ENCODE measurements at regions not wholly inside any gene's neighbourhood (a gene's known extent, or its start where the extent isn't known, plus 50 kb on each side); places are given as distances from the start of the nearest gene placed in this dataset.

DNA sequence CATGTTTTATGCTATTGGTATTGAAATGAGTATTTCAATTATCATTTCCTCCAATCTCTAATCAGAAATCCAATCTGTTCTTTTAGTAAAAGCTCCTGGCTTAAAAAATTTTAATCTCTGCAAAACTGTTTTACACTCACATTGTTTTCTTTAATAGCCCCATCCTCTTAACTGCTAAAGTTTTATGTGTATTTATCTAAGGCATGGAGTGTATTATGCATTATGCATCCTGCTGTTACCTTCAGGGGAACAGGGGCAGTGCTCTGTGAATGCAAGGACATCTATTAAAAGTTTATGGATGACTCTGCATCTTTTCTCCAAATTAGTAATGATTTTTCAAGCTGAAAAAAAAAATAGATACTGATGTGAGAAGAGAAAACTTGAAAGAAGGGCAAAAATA, 1261.6 kb upstream of the NXPH2 start:
- no peaks in the 10 kb centered on the region for H3K9me3 ChIP-seq (ENCODE audit: control insufficient read depth in 4 of 4, low read length in 3 of 4)
- H3K4me3 ChIP-seq (ENCODE audit: low read depth in 1 of 3, low read length in 3 of 3): no peak overlapping the region
- no peak for TF ChIP-seq RAD21 (IDR thresholded peaks at IDR 0.05)
- no peak for TF ChIP-seq YY1 (IDR thresholded peaks at IDR 0.05)
- no peak for TF ChIP-seq RXRA (IDR thresholded peaks at IDR 0.05)
- no peaks in the 10 kb centered on the region for H3K36me3 ChIP-seq (ENCODE audit: control insufficient read depth in 4 of 4, insufficient read depth in 3 of 4, low read depth in 1 of 4, low read length in 3 of 4)
- H3K9ac ChIP-seq (ENCODE audit: low read depth in 1 of 2, low read length in 2 of 2): no peak overlapping the region
- H3K4me1 ChIP-seq (ENCODE audit: control insufficient read depth in 4 of 4, insufficient read depth in 4 of 4, low read length in 3 of 4): no peaks in the 10 kb centered on the region
- DNase-seq (ENCODE audit: low spot score): no peak
- no peak overlapping the region for H3K27ac ChIP-seq (ENCODE audit: low read depth in 1 of 2, low read length in 2 of 2)
- H3K27me3 ChIP-seq (ENCODE audit: control insufficient read depth in 4 of 4, insufficient read depth in 4 of 4, low read length in 3 of 4): no peaks in the 10 kb centered on the region

DNA sequence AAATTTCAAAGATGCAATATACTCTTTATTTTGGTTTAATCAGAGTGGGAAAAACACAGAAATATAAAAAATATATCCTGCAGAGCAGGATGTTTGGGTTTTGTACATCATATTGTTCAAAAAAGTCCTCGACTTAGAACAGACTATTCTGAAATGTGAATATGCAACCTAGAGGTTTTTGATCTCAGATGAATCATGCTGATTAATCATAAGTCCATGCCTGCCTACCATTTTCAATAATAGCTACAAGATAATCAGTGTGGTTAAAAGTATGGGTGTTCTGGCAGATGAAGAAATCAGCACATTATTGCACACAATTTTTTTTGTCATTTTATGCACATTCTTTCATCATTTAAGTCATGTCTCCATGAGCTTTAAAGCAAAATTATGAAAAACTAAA, 1261.0 kb upstream of the NXPH2 start:
- Histone ChIP-seq H3K9me3 (ENCODE audit: control insufficient read depth in 4 of 4, low read length in 3 of 4) (no peaks in the 10 kb centered on the region), H3K27ac (ENCODE audit: low read depth in 1 of 2, low read length in 2 of 2) (no peak overlapping the region), H3K4me1 (ENCODE audit: control insufficient read depth in 4 of 4, insufficient read depth in 4 of 4, low read length in 3 of 4) (no peaks in the 10 kb centered on the region), H3K4me3 (ENCODE audit: low read depth in 1 of 3, low read length in 3 of 3) (no peak overlapping the region), H3K27me3 (ENCODE audit: control insufficient read depth in 4 of 4, insufficient read depth in 4 of 4, low read length in 3 of 4) (no peaks in the 10 kb centered on the region), H3K9ac (ENCODE audit: low read depth in 1 of 2, low read length in 2 of 2) (no peak overlapping the region), H3K36me3 (ENCODE audit: control insufficient read depth in 4 of 4, insufficient read depth in 3 of 4, low read depth in 1 of 4, low read length in 3 of 4) (no peaks in the 10 kb centered on the region)
- no peak for DNase-seq (ENCODE audit: low spot score)
- no peak for TF ChIP-seq YY1 (IDR thresholded peaks at IDR 0.05)
- no peak for TF ChIP-seq EGR1 (IDR thresholded peaks at IDR 0.05; ENCODE audit: low read depth in 2 of 2)
- TF ChIP-seq JUND (IDR thresholded peaks at IDR 0.05): no peak
- TF ChIP-seq NR2F2 (IDR thresholded peaks at IDR 0.05): no peak
- no peak for TF ChIP-seq HNF4A (conservative IDR thresholded peaks at IDR 0.05)
- TF ChIP-seq RAD21 (IDR thresholded peaks at IDR 0.05): no peak
- TF ChIP-seq, protein P1, sequence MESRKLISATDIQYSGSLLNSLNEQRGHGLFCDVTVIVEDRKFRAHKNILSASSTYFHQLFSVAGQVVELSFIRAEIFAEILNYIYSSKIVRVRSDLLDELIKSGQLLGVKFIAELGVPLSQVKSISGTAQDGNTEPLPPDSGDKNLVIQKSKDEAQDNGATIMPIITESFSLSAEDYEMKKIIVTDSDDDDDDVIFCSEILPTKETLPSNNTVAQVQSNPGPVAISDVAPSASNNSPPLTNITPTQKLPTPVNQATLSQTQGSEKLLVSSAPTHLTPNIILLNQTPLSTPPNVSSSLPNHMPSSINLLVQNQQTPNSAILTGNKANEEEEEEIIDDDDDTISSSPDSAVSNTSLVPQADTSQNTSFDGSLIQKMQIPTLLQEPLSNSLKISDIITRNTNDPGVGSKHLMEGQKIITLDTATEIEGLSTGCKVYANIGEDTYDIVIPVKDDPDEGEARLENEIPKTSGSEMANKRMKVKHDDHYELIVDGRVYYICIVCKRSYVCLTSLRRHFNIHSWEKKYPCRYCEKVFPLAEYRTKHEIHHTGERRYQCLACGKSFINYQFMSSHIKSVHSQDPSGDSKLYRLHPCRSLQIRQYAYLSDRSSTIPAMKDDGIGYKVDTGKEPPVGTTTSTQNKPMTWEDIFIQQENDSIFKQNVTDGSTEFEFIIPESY (IDR thresholded peaks at IDR 0.05): no peak
- TF ChIP-seq GABPA (IDR thresholded peaks at IDR 0.05 in 1 of 2, conservative IDR thresholded peaks at IDR 0.05 in 1 of 2): no peak
- TF ChIP-seq SP1 (IDR thresholded peaks at IDR 0.05): no peak
- 66% methylated on average over 1 of the region's 1 CpG for WGBS

DNA sequence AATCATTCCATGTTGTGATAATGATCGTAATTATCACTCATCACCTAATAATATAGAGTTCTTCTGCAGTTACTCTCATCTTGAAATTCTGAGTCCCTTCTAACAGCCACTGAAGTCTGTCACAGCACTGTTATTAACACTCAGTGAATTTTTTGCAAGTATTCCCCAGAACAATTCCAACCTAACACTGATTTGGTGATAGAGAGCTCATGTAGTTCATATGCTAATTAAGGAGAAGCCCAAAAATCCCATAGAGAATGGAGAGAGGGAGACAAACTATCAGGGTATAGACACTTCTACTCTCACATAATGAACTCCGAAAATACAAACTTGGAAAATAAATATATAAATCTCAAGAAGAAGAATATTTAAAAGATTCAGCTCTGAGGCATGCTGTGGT, 1253.4 kb upstream of the NXPH2 start:
- no peak for DNase-seq (ENCODE audit: low spot score)
- no peak overlapping the region for H3K27ac ChIP-seq (ENCODE audit: low read depth in 1 of 2, low read length in 2 of 2)
- H3K36me3 ChIP-seq (ENCODE audit: control insufficient read depth in 4 of 4, insufficient read depth in 3 of 4, low read depth in 1 of 4, low read length in 3 of 4): no peaks in the 10 kb centered on the region
- 70% methylated on average over 2 of the region's 2 CpGs for WGBS
- H3K9me3 ChIP-seq (ENCODE audit: control insufficient read depth in 4 of 4, low read length in 3 of 4): no peaks in the 10 kb centered on the region
- no peaks in the 10 kb centered on the region for H3K27me3 ChIP-seq (ENCODE audit: control insufficient read depth in 4 of 4, insufficient read depth in 4 of 4, low read length in 3 of 4)
- H3K4me1 ChIP-seq (ENCODE audit: control insufficient read depth in 4 of 4, insufficient read depth in 4 of 4, low read length in 3 of 4): no peaks in the 10 kb centered on the region
- TF ChIP-seq SP1 (IDR thresholded peaks at IDR 0.05) (no peak), RXRA (IDR thresholded peaks at IDR 0.05) (no peak), RAD21 (IDR thresholded peaks at IDR 0.05) (no peak)
- TF ChIP-seq, protein P2, sequence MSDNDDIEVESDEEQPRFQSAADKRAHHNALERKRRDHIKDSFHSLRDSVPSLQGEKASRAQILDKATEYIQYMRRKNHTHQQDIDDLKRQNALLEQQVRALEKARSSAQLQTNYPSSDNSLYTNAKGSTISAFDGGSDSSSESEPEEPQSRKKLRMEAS (IDR thresholded peaks at IDR 0.05): no peak
- no peak overlapping the region for H3K4me3 ChIP-seq (ENCODE audit: low read depth in 1 of 3, low read length in 3 of 3)
- no peak overlapping the region for H3K9ac ChIP-seq (ENCODE audit: low read depth in 1 of 2, low read length in 2 of 2)

DNA sequence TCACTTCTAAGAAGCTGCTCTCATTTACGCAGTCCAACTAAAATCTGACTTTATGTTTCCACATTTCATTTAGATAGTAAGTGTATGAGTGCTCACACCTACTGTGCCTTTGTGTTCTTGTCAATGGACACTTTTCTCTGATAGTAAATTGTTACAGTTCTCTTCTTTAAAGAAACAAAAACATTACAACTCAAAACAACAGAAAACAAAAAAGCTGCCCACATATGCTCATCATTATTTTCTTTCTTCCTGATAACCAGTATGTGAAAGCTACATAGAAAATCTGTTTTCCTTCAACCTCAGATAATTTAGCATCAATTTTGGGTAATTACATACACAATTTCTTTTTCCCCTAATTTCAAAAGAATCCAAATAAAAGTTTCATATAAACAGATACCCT, 1247.8 kb upstream of the NXPH2 start:
- no peak overlapping the region for H3K4me3 ChIP-seq (ENCODE audit: low read depth in 1 of 3, low read length in 3 of 3)
- H3K36me3 ChIP-seq (ENCODE audit: control insufficient read depth in 4 of 4, insufficient read depth in 3 of 4, low read depth in 1 of 4, low read length in 3 of 4): no peaks in the 10 kb centered on the region
- no peak for DNase-seq (ENCODE audit: low spot score)
- 94% methylated on average over 1 of the region's 1 CpG for WGBS
- no peaks in the 10 kb centered on the region for H3K27me3 ChIP-seq (ENCODE audit: control insufficient read depth in 4 of 4, insufficient read depth in 4 of 4, low read length in 3 of 4)
- H3K9ac ChIP-seq (ENCODE audit: low read depth in 1 of 2, low read length in 2 of 2): no peak overlapping the region
- H3K27ac ChIP-seq (ENCODE audit: low read depth in 1 of 2, low read length in 2 of 2): no peak overlapping the region
- H3K9me3 ChIP-seq (ENCODE audit: control insufficient read depth in 4 of 4, low read length in 3 of 4): no peaks in the 10 kb centered on the region
- no peaks in the 10 kb centered on the region for H3K4me1 ChIP-seq (ENCODE audit: control insufficient read depth in 4 of 4, insufficient read depth in 4 of 4, low read length in 3 of 4)
- TF ChIP-seq HNF4A (conservative IDR thresholded peaks at IDR 0.05): no peak
- TF ChIP-seq, protein P2 (IDR thresholded peaks at IDR 0.05): no peak
- no peak for TF ChIP-seq YY1 (IDR thresholded peaks at IDR 0.05)
- TF ChIP-seq HNF4G (IDR thresholded peaks at IDR 0.05): no peak
- TF ChIP-seq TAF1 (conservative IDR thresholded peaks at IDR 0.05): no peak
- no peak for TF ChIP-seq NR2F2 (IDR thresholded peaks at IDR 0.05)
- TF ChIP-seq, protein P3, sequence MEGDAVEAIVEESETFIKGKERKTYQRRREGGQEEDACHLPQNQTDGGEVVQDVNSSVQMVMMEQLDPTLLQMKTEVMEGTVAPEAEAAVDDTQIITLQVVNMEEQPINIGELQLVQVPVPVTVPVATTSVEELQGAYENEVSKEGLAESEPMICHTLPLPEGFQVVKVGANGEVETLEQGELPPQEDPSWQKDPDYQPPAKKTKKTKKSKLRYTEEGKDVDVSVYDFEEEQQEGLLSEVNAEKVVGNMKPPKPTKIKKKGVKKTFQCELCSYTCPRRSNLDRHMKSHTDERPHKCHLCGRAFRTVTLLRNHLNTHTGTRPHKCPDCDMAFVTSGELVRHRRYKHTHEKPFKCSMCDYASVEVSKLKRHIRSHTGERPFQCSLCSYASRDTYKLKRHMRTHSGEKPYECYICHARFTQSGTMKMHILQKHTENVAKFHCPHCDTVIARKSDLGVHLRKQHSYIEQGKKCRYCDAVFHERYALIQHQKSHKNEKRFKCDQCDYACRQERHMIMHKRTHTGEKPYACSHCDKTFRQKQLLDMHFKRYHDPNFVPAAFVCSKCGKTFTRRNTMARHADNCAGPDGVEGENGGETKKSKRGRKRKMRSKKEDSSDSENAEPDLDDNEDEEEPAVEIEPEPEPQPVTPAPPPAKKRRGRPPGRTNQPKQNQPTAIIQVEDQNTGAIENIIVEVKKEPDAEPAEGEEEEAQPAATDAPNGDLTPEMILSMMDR (IDR thresholded peaks at IDR 0.05; ENCODE audit: low read depth, low read length, missing input control): no peak
- TF ChIP-seq EGR1 (IDR thresholded peaks at IDR 0.05; ENCODE audit: low read depth in 2 of 2): no peak
- TF ChIP-seq FOXA1 (IDR thresholded peaks at IDR 0.05): no peak
- no peak for TF ChIP-seq FOXA2 (IDR thresholded peaks at IDR 0.05)
- TF ChIP-seq, protein P4, sequence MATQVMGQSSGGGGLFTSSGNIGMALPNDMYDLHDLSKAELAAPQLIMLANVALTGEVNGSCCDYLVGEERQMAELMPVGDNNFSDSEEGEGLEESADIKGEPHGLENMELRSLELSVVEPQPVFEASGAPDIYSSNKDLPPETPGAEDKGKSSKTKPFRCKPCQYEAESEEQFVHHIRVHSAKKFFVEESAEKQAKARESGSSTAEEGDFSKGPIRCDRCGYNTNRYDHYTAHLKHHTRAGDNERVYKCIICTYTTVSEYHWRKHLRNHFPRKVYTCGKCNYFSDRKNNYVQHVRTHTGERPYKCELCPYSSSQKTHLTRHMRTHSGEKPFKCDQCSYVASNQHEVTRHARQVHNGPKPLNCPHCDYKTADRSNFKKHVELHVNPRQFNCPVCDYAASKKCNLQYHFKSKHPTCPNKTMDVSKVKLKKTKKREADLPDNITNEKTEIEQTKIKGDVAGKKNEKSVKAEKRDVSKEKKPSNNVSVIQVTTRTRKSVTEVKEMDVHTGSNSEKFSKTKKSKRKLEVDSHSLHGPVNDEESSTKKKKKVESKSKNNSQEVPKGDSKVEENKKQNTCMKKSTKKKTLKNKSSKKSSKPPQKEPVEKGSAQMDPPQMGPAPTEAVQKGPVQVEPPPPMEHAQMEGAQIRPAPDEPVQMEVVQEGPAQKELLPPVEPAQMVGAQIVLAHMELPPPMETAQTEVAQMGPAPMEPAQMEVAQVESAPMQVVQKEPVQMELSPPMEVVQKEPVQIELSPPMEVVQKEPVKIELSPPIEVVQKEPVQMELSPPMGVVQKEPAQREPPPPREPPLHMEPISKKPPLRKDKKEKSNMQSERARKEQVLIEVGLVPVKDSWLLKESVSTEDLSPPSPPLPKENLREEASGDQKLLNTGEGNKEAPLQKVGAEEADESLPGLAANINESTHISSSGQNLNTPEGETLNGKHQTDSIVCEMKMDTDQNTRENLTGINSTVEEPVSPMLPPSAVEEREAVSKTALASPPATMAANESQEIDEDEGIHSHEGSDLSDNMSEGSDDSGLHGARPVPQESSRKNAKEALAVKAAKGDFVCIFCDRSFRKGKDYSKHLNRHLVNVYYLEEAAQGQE (IDR thresholded peaks at IDR 0.05): no peak
- TF ChIP-seq GABPA (IDR thresholded peaks at IDR 0.05 in 1 of 2, conservative IDR thresholded peaks at IDR 0.05 in 1 of 2): no peak
- TF ChIP-seq SP1 (IDR thresholded peaks at IDR 0.05): no peak

All from liver (tissue), 8 donors.